ENCODE measurements at regions not wholly inside any gene's neighbourhood (a gene's known extent, or its start where the extent isn't known, plus 50 kb on each side); places are given as distances from the start of the nearest gene placed in this dataset.
"Not testable (repeated sequence)": the region's sequence is repeated elsewhere in the genome, so short reads cannot be mapped to it uniquely, and the experiment has no call there.

DNA sequence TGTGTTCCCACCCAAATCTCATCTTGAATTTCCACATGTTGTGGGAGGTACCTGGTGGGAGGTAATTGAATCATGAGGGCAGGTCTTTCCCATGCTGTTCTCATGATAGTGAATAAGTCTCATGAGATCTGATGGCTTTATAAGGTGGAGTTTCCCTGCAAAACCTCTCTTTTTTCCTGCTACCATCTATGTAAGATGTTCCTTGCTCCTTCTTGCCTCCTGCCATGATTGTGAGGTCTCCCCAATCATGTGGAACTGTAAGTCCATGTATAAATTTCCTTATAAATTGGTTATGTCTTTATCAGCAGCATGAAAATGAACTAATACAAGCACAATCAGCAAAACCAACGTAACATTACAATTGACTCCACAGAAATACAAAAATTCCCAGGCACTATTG, 814.8 kb upstream of the CITED2 start:
- DNase-seq (ENCODE audit: low spot score) = not testable (repeated sequence)

DNA sequence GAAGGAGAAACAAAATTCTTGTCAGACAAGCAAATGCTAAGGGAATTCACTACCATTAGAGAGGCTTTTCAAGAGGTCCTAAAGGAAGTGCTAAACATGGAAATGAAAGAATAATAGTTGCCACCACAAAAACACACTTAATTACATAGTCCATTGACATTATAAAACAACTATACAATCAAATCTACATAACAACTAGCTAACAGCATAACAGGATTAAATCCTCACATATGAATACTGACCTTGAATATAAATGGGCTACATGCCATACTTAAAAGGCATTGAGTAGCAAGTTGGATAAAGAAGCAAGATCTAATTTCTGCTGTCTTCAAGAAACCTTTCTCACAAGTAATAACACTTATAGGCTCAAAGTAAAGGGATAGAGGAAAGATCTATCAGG, 811.5 kb upstream of the CITED2 start:
- no peak for DNase-seq (ENCODE audit: low spot score)

DNA sequence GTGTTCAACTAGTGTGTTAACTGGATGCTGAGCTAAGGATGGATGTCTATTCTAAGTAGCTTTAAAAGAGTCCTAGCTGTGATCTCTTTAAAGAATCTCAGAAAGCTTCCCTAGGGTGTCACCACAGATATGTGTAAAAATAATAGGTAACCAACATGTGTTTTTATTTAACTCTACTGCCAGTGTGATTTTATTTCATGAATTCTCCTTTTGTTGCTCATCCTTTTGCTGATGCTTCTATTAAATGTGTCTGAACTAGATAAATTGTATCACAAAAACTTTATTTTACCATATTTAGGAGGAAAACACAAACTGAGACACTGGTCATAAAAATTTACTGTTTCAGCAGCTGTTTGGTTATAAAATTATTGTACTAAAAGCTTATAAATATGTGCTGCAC, 809.4 kb upstream of the CITED2 start:
- DNase-seq (ENCODE audit: low spot score) = no peak

DNA sequence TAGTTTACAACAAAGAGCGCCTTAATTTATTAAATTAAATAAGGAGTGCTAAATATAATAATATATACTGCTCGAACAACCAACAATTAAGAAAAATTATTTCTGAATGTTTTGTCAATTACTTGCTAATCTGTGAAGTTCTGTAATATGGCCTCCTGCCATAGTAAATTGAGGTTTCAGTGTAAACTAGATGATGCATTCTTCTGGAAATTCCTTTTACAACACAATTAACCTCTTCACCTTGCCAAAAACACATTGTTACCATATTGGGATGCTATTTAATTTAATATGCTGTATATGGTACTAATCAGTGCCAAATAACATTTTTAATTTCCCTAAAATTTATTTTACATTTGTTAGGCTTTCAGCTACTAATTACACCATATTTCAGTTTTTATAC, 808.4 kb upstream of the CITED2 start:
- no peak for DNase-seq (ENCODE audit: low spot score)

DNA sequence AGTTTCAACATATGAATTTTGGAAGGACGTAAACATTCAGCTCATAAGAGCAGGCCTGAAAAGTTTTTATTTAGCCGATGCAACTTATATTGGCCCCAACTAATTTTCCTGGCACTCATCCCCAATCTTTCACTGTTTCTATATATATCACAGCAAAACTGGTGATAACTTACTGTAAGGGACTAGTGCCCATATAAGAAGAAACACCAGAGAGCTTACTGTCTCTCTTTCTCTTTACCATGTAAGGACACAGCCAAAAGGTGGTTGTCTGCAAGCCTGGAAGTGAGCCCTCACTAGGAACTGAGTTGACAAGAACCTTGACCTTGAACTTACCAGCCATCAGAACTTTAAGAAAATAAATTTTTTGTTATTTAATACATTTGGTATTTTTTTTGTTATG, 807.4 kb upstream of the CITED2 start:
- DNase-seq (ENCODE audit: low spot score) = no peak

DNA sequence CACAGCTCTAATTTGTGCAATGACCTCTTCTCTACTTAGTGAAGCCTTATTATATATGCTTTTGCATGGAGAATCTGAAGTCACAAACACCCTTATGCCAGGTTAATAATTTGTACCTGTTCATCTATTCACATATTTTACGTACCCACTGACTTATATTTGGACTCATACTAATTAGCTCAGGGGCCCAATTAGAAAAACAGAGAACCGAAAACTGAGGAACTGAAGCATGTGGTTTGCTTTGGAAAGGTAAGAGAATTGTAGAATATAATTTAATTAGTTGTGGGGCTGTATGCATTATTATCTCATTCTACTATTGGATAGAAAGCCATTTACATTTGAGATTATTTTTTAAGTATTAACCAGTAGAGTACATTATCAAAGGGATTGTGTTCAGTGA, 805.9 kb upstream of the CITED2 start:
- DNase-seq (ENCODE audit: low spot score) = no peak

DNA sequence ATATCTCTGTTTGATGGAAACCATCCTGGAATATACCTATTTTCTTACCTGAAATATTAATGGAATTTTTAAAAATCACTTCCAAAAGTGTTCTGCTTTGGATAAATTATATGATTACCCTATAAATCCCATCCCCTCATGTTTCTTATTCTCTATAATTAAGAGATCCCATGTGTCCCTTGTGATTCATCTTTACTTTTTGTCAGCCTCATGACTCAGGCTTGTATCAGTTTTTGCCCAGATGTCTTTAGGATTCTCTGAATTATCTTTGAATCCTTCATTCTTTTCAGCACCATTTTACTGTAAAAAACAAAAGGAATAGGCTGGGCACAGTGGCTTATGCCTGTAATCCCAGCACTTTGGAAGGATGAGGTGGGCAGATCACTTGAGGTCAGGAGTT, 804.5 kb upstream of the CITED2 start:
- DNase-seq (ENCODE audit: low spot score) = no peak

DNA sequence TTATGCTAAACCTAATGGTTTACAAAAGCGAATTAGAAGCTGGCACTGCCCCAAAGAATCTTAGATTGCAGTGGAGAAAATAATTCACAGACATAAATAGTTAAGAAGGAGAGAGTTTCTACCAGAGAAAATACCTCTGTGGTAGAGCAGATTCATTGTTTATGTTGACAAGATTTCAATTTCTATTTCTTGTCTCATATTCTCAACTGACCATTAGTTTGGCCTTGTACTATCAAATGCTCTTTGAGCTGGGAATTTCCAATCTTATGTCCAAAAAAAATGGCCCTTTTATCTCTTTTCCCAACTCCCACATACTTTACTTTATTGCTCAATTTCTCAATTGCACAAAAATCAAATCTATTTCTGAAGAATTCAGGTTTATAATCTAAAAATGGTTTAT, 804.1 kb upstream of the CITED2 start:
- DNase-seq (ENCODE audit: low spot score) = no peak

DNA sequence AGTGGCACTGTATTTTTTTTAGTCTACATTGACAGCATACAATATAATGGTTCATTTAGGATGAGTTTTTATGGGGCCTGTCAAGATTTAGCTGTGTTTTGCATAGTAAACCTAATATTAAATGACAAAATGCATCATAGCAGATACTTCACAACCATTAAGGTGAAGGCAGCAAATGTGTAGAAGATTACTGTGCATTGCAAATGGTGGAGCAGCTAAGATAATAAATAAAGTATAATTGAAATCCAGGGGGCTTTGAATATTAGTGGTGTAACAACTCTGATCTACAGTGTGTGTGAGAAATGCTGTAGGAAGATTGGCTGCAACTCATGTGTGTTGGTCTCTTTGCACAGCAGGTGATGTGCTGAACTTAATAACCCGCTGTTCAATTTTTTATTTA, 801.9 kb upstream of the CITED2 start:
- no peak for DNase-seq (ENCODE audit: low spot score)

DNA sequence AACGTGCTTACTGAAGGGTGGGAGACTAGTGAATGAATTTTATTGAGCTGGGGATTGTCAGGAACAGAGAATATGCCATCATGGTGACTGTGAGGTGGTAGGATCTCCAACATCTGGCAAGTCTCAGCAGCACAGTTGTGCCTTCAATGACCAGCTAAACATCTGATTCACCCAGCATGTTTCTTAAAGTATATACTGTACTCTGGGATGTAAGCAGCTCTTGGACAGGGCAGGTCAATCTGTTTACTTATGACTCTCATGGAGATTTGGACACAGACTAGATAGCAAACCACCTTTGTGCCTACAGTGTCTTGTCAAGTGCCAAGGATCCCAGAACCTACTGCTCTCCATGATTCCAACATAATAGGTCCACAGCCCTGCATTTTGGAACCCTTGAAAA, 801.0 kb upstream of the CITED2 start:
- no peak for DNase-seq (ENCODE audit: low spot score)

DNA sequence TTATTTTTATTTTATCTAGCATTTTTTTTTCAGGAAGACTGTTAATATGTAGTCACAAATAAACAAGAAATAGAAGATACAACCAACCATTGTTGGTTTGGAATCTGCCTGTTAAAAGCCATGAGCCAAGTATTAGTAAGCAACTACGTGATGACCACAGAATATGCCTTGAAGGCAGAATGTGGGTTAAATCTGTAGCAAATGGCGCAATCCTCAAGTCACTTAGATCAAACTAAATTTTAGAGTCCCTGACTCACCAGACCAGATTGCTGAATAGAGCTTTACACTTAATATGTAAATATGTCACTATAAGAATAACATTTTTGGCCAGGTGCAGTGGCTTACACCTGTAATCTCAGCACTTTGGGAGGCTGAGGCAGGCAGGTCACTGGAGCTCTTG, 800.1 kb upstream of the CITED2 start:
- DNase-seq (ENCODE audit: low spot score) = no peak

DNA sequence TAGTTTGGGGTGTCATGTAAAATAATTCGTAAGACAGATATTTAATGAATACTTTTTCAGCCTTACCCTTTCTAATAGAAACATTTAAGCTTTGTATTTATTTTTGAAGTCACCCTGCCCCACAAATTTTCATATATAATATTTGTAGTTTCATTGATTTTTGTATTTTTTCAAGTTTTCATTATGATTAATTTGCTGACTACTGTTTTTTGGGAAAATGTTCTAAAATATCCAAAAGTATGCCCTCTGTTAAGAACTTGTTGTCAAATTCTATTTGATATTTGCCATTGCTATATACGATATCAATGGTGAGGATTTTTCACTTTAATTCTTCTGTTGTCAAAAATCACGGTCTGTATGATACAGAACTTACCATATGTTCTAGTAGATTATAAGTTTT, 793.9 kb upstream of the CITED2 start:
- DNase-seq (ENCODE audit: low spot score) = no peak

DNA sequence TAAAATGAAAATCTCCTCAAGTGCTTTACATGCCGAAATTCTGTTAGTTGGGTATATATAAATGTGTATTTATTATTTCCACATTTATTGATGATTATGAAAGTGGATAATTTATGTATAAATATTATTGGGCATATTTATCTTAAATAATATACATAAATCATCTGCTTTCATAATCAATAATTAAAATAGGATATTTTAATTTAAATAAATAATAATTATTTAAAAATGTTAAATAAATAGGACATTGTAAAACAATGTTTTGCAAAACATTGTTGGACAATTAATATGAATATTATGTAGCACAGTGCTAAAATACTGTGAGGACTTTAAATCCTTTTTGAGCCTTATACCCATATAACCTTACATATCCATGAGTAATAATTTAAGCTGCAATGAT, 786.5 kb upstream of the CITED2 start:
- no peak for DNase-seq (ENCODE audit: low spot score)

DNA sequence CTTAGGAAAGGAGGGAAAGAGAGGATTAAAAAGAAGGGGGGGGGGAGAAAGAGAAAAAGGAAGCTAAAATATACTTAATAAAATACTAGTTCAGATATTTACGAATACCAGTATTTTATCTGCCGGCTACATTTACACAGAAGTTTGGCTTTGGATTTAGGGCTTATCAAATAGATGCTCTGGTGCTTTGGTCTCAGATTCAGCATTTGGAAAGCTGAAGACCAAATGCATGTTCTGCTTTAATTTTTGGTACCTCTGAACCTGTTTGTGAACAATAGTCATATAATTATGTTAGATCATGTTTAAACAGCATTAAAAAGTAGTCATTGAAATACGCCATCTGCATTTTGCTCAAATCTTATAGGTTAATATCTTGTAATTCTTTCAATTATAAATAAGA, 786.0 kb upstream of the CITED2 start:
- no peak for DNase-seq (ENCODE audit: low spot score)

DNA sequence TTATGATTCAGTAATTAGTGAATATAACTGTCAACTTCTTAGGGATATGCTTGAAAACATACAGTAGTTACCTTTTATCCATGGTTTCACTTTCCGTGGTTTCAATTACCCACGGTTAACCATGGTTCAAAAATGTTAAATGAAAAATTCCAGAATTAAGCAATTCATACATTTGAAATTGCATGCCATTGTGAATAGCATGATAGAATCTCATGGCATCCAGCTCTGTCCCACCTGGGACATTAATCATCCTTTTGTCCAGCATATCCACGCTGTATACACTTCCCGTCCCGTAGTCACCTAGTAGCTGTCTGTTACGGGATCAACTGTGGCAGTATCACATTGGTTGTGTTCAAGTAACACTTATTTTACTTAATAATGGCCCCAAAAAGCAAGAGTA, 781.7 kb upstream of the CITED2 start:
- DNase-seq (ENCODE audit: low spot score) = no peak

DNA sequence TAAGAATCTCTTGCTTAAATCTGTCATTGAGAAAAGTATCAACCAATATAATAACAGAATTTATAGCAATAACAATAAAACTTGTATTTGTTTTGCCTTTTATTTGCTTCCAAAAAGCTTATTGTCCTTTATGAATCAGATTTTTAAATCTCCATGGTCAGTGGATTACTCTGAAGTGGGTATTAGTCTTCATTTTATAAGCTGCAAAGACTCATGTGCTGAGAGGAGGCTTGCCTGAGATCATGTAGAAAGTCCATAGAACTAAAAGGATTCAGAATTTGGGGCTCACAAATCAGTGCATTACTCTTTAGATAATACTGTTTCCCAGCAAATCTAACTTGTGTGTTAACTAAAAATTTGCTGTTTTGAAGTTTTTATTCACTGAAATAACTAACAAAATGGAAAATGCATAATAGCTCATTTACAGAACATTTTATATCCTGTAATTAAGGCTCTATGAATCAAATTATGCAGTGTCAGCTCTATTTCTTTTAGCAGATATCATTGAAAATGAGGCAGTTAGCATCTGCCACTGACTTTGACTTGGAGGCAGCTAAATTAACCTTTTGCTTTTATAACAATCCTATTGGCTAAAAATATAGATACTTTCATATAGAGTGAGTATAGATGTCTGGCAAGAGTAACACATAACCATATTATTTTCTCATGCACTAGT, 781.1 kb upstream of the CITED2 start:
- no peak for DNase-seq (ENCODE audit: low spot score)

DNA sequence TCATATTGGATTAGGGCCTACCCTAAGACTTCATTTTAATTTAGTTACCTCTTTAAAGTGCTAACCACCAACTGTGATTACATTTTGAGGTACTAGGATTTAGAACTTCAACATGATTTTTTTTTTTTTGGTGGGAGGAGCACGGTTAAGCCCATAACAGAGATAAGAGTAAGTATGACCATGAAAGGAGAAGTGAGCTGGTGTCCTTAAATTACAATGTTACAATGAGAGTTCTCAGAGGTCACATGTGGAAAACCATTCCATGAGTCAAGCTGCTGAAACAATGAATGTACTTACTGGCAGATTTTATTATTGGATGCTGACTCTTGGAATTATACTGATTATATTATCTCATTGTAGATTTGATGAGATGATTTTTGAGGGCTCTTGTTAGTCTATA, 779.3 kb upstream of the CITED2 start:
- DNase-seq (ENCODE audit: low spot score) = no peak

DNA sequence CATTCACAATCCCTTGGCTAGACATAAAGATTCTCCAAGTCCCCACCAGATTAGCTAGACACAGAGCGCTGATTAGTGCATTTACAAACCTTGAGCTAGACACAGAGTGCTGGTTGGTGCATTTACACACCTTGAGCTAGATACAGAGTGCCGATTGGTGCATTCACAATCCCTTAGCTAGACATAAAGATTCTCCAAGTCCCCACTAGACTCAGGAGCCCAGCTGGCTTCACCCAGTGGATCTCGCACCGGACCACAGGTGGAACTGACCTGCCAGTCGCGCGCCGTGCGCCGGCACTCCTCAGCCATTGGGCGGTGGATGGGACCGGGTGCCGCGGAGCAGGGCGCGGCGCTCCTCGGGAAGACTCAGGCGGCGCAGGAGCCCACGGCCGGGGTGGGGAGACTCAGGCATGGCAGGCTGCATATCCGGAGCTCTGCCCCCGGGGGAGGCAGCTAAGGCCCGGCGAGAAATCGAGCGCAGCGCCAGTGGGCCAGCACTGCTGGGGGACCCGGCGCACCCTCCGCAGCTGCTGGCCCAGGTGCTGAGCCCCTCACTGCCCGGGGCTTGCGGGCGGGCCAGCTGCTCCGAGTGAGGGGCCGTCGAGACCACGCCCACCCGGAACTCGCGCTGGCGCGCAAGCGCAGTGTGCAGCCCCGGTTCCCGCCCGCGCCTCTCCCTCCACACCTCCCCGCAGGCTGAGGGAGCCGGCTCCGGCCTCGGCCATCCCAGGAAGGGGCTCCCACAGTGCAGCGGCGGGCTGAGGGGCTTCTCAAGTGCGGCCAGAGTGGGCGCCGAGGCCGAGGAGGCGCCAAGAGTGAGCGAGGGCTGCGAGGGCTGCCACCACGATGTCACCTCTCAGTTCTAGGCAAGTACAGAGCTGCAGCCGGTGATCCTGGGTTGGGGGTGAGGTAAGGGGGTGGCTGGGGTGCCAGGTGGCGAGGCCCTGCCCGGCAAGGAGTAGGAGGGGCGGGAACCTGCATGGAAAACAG, 773.7 kb upstream of the CITED2 start:
- not testable (repeated sequence) for DNase-seq (ENCODE audit: low spot score)

DNA sequence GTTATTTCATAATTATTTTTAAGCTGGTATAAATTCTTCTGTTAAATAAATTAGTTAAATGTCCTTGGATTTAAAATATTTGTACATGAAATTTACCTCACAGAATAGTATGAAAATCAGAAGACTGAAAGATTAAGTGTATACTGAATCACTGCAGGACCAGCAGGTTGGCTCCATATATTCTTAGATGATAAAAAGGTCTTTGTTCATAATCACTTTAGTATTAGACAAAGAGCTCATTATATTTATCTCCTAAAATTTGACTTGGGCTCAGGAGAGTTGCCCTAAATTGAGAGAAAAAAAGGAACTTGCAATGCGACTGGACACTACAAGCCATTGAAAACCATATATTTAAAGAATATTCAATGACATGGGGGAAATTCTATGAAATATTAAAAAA, 766.4 kb upstream of the CITED2 start:
- DNase-seq (ENCODE audit: low spot score) = no peak

DNA sequence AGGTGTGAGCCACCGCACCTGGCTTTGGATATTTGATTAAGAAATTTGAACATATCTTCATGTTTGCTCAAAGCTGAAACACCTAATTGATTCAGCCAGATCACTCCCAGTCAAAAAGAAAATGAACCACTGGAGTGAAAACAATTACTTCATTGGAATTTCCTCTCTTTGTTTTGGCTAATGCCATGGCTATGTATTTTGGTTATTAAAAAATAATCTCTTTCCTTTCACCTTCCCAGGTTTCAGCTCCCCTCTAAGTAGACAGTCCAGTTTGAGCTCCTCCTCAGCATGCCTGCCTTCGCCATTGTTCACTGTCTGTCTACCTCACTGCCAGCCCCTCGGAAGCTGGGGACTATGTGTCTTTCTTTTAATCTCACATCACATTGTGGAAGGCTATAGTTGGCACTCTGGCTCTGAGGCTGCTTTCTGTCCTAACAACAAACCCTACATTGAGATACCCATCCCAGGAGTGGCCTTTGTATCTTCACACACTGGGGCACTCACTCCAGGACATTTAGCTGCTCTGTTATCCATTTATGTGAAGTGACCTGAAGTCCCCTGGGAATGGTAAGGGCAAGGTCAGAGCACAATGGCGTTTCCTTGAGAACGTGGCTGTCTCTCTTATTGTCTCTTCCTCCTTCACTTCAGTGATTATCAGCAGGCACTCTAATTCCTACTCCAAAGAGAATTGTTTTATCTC, 764.0 kb upstream of the CITED2 start:
- no peak for DNase-seq (ENCODE audit: low spot score)

DNA sequence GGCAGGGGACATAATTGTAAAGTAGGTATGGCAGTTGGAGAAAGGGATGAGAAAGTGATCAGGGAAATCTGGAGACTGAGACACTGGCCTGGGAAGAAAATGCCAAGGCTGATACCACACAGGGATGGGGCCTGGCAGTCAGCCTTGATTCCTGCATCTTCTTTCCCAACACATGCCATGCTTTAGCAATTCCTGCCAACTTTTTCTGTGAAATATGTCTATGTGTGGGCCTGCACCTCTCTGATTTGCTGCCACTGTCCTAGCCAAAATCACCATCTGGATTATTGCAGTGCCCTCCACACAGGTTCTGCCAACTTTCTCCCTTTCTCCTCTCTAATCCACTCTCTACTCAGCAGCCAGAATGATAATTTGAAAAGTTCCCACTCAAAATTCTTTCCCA, 759.8 kb upstream of the CITED2 start:
- DNase-seq (ENCODE audit: low spot score) = no peak

DNA sequence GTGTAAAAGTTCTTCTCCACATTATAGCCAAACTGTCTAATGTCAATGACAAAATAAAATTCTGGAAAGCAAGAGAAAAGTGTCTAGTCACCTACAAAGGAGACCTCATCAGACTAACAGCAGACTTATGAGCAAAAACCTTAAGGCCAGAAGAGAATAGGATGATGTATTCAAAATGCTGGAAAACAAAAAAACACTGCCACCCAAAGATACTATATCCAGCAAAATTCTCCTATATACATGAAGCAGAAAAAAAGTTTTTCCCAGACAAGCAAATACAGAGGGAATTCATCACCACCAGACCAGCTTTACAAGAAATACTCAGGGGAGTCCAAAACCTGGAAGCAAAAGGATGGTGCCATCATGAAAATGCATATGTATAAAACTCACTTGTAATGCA, 755.6 kb upstream of the CITED2 start:
- DNase-seq (ENCODE audit: low spot score) = no peak

DNA sequence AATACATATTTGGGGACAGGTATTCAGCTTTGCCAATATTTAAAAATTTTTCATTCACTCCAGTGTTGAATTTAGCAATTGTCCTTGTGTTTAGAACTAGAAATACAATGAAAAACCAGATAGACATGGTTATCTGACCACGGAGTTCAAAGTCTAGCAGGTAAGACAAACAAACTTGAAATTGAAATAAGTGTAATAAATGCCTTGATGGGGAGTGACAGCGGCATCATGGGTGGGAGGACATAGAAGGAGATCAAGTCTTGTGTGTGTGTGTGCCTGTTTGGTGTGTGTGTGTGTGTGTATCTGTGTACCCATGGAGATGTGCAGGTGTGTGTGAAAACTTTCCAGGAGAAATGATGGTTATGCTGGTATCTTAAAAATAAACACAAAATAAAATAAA, 750.0 kb upstream of the CITED2 start:
- DNase-seq (ENCODE audit: low spot score) = no peak

Measured in hematopoietic multipotent progenitor cell treated with erythropoietin and hydrocortisone succinate and interleukin-3 and kit ligand, for 17 days (in vitro differentiated cells).